ENCODE measurements at regions not wholly inside any gene's neighbourhood (a gene's known extent, or its start where the extent isn't known, plus 50 kb on each side); places are given as distances from the start of the nearest gene placed in this dataset.

GRCh38 chr15:47362118-47362905, 355.0 kb upstream of the SEMA6D start:
- H3K36me3 ChIP-seq (ENCODE audit: low read depth), result no peaks in the 10 kb centered on the region
- H3K9me3 ChIP-seq, result no peaks in the 10 kb centered on the region
- intact Hi-C loops (cut with DNase I, micrococcal nuclease), result no loop called here
- H3K4me3 ChIP-seq, result no peak overlapping the region
- H3K4me1 ChIP-seq (ENCODE audit: low read depth), result no peaks in the 10 kb centered on the region
- DNase-seq, result no peak
- no peak for ATAC-seq
- TF ChIP-seq, protein P1, sequence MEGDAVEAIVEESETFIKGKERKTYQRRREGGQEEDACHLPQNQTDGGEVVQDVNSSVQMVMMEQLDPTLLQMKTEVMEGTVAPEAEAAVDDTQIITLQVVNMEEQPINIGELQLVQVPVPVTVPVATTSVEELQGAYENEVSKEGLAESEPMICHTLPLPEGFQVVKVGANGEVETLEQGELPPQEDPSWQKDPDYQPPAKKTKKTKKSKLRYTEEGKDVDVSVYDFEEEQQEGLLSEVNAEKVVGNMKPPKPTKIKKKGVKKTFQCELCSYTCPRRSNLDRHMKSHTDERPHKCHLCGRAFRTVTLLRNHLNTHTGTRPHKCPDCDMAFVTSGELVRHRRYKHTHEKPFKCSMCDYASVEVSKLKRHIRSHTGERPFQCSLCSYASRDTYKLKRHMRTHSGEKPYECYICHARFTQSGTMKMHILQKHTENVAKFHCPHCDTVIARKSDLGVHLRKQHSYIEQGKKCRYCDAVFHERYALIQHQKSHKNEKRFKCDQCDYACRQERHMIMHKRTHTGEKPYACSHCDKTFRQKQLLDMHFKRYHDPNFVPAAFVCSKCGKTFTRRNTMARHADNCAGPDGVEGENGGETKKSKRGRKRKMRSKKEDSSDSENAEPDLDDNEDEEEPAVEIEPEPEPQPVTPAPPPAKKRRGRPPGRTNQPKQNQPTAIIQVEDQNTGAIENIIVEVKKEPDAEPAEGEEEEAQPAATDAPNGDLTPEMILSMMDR (IDR thresholded peaks at IDR 0.05), result no peak

GRCh38 chr15:47363653-47364052, 353.7 kb upstream of the SEMA6D start:
- H3K4me3 ChIP-seq, result no peak overlapping the region
- H3K9me3 ChIP-seq, result no peaks in the 10 kb centered on the region
- H3K36me3 ChIP-seq (ENCODE audit: low read depth), result no peaks in the 10 kb centered on the region
- ATAC-seq (no peak), DNase-seq (no peak)
- TF ChIP-seq, protein P1 (IDR thresholded peaks at IDR 0.05), result no peak
- no peaks in the 10 kb centered on the region for H3K4me1 ChIP-seq (ENCODE audit: low read depth)
- intact Hi-C loops (cut with DNase I, micrococcal nuclease), result no loop called here

GRCh38 chr15:47364230-47365141, 352.8 kb upstream of the SEMA6D start:
- no peaks in the 10 kb centered on the region for H3K4me1 ChIP-seq (ENCODE audit: low read depth)
- no peaks in the 10 kb centered on the region for H3K36me3 ChIP-seq (ENCODE audit: low read depth)
- DNase-seq (no peak), ATAC-seq (no peak)
- no peaks in the 10 kb centered on the region for H3K9me3 ChIP-seq
- intact Hi-C loops (cut with DNase I, micrococcal nuclease), result no loop called here
- TF ChIP-seq, protein P1 (IDR thresholded peaks at IDR 0.05), result no peak
- H3K4me3 ChIP-seq, result no peak overlapping the region

GRCh38 chr15:47366884-47367283, 350.4 kb upstream of the SEMA6D start:
- ATAC-seq (no peak), DNase-seq (no peak)
- Histone ChIP-seq H3K9me3 (no peaks in the 10 kb centered on the region), H3K4me3 (no peak overlapping the region), H3K36me3 (ENCODE audit: low read depth) (no peaks in the 10 kb centered on the region), H3K4me1 (ENCODE audit: low read depth) (no peaks in the 10 kb centered on the region)
- TF ChIP-seq, protein P1 (IDR thresholded peaks at IDR 0.05), result no peak
- intact Hi-C loops (cut with DNase I, micrococcal nuclease), result no loop called here

GRCh38 chr15:47367726-47368390, 349.4 kb upstream of the SEMA6D start:
- TF ChIP-seq, protein P1 (IDR thresholded peaks at IDR 0.05), result no peak
- no peak overlapping the region for H3K4me3 ChIP-seq
- ATAC-seq, result no peak

More at GRCh38 chr15:47367726-47368390, 349.4 kb upstream of the SEMA6D start:
- no peaks in the 10 kb centered on the region for H3K9me3 ChIP-seq
- DNase-seq, result no peak
- H3K36me3 ChIP-seq (ENCODE audit: low read depth), result no peaks in the 10 kb centered on the region
- H3K4me1 ChIP-seq (ENCODE audit: low read depth), result no peaks in the 10 kb centered on the region
- intact Hi-C loops (cut with DNase I, micrococcal nuclease), result no loop called here
